ENCODE measurements at regions not wholly inside any gene's neighbourhood (a gene's known extent, or its start where the extent isn't known, plus 50 kb on each side); places are given as distances from the start of the nearest gene placed in this dataset.

DNA sequence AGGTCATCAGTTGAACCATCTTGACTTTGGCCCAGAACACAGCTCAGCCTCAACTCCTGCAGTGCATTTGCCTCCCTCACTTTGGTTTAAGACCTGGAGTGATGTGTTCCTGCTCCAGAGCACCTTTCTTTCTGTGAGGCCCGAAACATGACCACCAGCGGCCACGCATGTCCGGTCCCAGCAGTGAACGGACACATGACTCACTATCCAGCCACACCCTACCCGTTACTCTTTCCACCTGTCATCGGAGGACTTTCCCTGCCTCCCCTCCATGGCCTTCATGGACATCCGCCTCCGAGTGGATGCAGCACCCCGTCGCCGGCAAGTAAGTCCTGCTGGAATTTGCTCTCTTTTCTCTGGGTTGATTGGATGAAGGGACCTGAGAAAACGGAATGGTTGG, 253.8 kb upstream of the RARB start:
- no peak for TF ChIP-seq CTCF (IDR thresholded peaks at IDR 0.05; ENCODE audit: poor library complexity, severe bottlenecking)
- TF ChIP-seq EZH2 (IDR thresholded peaks at IDR 0.05; ENCODE audit: borderline replicate concordance, insufficient read depth, low read length, poor library complexity, severe bottlenecking), result no peak
- TF ChIP-seq MXI1 (conservative IDR thresholded peaks at IDR 0.05; ENCODE audit: poor library complexity, severe bottlenecking), result no peak
- no peak for TF ChIP-seq EP300 (conservative IDR thresholded peaks at IDR 0.05; ENCODE audit: poor library complexity, severe bottlenecking)
- TF ChIP-seq TAF1 (IDR thresholded peaks at IDR 0.05; ENCODE audit: low read depth), result no peak
